PC-9 (cell line): ENCODE measurements at regions not wholly inside any gene's neighbourhood (a gene's known extent, or its start where the extent isn't known, plus 50 kb on each side); places are given as distances from the start of the nearest gene placed in this dataset.
"Not testable (repeated sequence)": the region's sequence is repeated elsewhere in the genome, so short reads cannot be mapped to it uniquely, and the experiment has no call there.

Source experiments
- BruUV-seq: library from RNA; stranded (reverse); fragments of 400-500 nt; replicated peaks from 2 replicates; lab custom pipeline; 2021; lab: Mats Ljungman, UMichigan
- CTCF ChIA-PET: fragments of 300-600 bp; sonication (Branson Sonifier 250); formaldehyde crosslinking; loops from one replicate; lab custom pipeline; 2022; ENCODE audit warnings: antibody characterized with exemption; lab: Charles Lee
- POLR2A ChIA-PET: fragments of 300-600 bp; sonication (Branson Sonifier 250); formaldehyde crosslinking; loops from one replicate; lab custom pipeline; 2022; ENCODE audit warnings: antibody characterized with exemption; ENCODE audit not compliant: unreplicated experiment; lab: Charles Lee
- DNase-seq, 2 experiments: peaks; one replicate each; pipeline versions ENCODE4 v3.0.0 to v3.0.0-alpha.2; 2015 to 2022; ENCODE audit warnings: mixed read lengths in 1 of 2
- H2AFZ ChIP-seq: fragments of 200-600 bp; sonication (generic); 2 replicates; pipeline ENCODE4 v1.8.1; 2017; ENCODE audit warnings: antibody characterized with exemption
- H3F3A ChIP-seq: fragments of 200-600 bp; sonication (generic); 2 replicates; pipeline ENCODE4 v1.8.1; 2017; ENCODE audit warnings: antibody characterized with exemption, mild to moderate bottlenecking, low read depth; ENCODE audit not compliant: insufficient read depth
- H3K27ac ChIP-seq: fragments of 200-600 bp; sonication (generic); 2 replicates; pipeline ENCODE4 v1.6.1; 2016; ENCODE audit warnings: mixed run types
- H3K27me3 ChIP-seq: fragments of 200-600 bp; sonication (generic); 2 replicates; pipeline ENCODE4 v1.6.1; 2016; ENCODE audit warnings: low read depth, mixed run types; ENCODE audit not compliant: insufficient read depth
- H3K36me3 ChIP-seq: fragments of 200-600 bp; sonication (generic); 2 replicates; pipeline ENCODE4 v1.6.1; 2016; ENCODE audit warnings: low read depth, mixed run types
- H3K4me1 ChIP-seq: fragments of 200-600 bp; sonication (generic); replicated peaks from 2 replicates; pipeline ENCODE4 v1.6.1; 2016; ENCODE audit warnings: mixed run types; ENCODE audit not compliant: insufficient read depth
- H3K4me2 ChIP-seq: fragments of 200-600 bp; sonication (generic); 2 replicates; pipeline ENCODE4 v1.6.1; 2017; ENCODE audit warnings: mixed run types
- H3K4me3 ChIP-seq: fragments of 200-600 bp; sonication (generic); 2 replicates; pipeline ENCODE4 v1.6.1; 2016; ENCODE audit warnings: mixed run types
- H3K79me2 ChIP-seq: fragments of 200-600 bp; sonication (generic); 2 replicates; pipeline ENCODE4 v1.6.1; 2017; ENCODE audit warnings: low read depth, mixed run types
- H3K9me2 ChIP-seq: fragments of 200-600 bp; sonication (generic); 2 replicates; pipeline ENCODE4 v1.8.1; 2017; ENCODE audit warnings: mild to moderate bottlenecking; ENCODE audit not compliant: insufficient read depth
- H3K9me3 ChIP-seq: fragments of 200-600 bp; sonication (generic); 2 replicates; pipeline ENCODE4 v1.8.1; 2016; ENCODE audit warnings: low read depth; ENCODE audit not compliant: insufficient read depth
- H4K20me1 ChIP-seq: fragments of 200-600 bp; sonication (generic); 2 replicates; pipeline ENCODE4 v1.8.1; 2017; ENCODE audit not compliant: insufficient read depth
- EZH2 ChIP-seq: fragments of 200-600 bp; sonication (generic); IDR thresholded peaks from 2 replicates; pipeline ENCODE4 v1.8.0; 2017; ENCODE audit warnings: antibody characterized with exemption, low read depth
- intact Hi-C: fragments of 100-400 bp; cut with micrococcal nuclease; formaldehyde crosslinking; loops from one replicate; pipeline ENCODE4 v1.10.0; 2022; ENCODE audit not compliant: unreplicated experiment
- TF ChIP-seq, protein P1 (sequence below): fragments of 200-600 bp; sonication (generic); conservative IDR thresholded peaks from 2 replicates; pipeline ENCODE4 v1.6.1; 2017; ENCODE audit warnings: mixed run types, antibody characterized with exemption, mild to moderate bottlenecking, moderate library complexity

DNA sequence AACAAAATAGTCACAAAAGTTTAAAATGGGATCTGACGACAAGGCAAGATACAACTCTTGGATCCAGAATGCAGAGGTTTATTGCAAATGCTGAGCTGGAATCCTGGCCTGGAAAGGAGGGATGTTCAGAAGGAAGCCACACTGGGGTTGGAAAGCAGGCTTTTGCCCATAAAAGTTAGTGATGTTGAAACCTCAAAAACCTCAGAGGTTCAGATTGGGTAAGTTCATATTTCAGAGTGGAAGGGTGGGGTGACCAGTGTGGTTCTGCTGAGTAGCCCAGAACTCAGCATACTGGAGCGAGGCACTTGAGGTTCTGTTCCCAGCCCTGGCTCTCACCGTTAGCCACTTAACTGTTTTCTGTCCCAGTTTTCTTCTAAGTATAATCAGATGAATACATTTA is 114.0 kb upstream of the OSTN start:
- ChIA-PET CTCF (no interaction called here), POLR2A (no interaction called here)
- no peak for TF ChIP-seq EZH2
- TF ChIP-seq, protein P1, sequence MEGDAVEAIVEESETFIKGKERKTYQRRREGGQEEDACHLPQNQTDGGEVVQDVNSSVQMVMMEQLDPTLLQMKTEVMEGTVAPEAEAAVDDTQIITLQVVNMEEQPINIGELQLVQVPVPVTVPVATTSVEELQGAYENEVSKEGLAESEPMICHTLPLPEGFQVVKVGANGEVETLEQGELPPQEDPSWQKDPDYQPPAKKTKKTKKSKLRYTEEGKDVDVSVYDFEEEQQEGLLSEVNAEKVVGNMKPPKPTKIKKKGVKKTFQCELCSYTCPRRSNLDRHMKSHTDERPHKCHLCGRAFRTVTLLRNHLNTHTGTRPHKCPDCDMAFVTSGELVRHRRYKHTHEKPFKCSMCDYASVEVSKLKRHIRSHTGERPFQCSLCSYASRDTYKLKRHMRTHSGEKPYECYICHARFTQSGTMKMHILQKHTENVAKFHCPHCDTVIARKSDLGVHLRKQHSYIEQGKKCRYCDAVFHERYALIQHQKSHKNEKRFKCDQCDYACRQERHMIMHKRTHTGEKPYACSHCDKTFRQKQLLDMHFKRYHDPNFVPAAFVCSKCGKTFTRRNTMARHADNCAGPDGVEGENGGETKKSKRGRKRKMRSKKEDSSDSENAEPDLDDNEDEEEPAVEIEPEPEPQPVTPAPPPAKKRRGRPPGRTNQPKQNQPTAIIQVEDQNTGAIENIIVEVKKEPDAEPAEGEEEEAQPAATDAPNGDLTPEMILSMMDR, result no peak
- H3K27me3 ChIP-seq, result no peaks in the 10 kb centered on the region
- no peaks in the 10 kb centered on the region for H4K20me1 ChIP-seq
- DNase-seq, result no peak
- H3K27ac ChIP-seq, result no peak overlapping the region
- H3K4me3 ChIP-seq, result no peak overlapping the region
- H3F3A ChIP-seq, result no peaks in the 10 kb centered on the region
- no peaks in the 10 kb centered on the region for H3K79me2 ChIP-seq
- H2AFZ ChIP-seq, result no peak overlapping the region
- no peaks in the 10 kb centered on the region for H3K9me3 ChIP-seq
- no peaks in the 10 kb centered on the region for H3K36me3 ChIP-seq
- H3K4me1 ChIP-seq, result no peaks in the 10 kb centered on the region
- no peaks in the 10 kb centered on the region; the same call in 1 of the 2 replicates for H3K9me2 ChIP-seq
- no peak overlapping the region for H3K4me2 ChIP-seq
- no TSS peak for BruUV-seq
- intact Hi-C loops, result no loop called here

GRCh38 chr3:191078913-191079312 is 120.1 kb upstream of the OSTN start:
- H3K4me2 ChIP-seq, H3K9me3 ChIP-seq, CTCF ChIA-PET, H3K4me3 ChIP-seq, H3K4me1 ChIP-seq, H3F3A ChIP-seq, H4K20me1 ChIP-seq, POLR2A ChIA-PET, H3K27me3 ChIP-seq, H3K9me2 ChIP-seq, H3K79me2 ChIP-seq, H2AFZ ChIP-seq, H3K36me3 ChIP-seq, H3K27ac ChIP-seq, BruUV-seq: not testable (repeated sequence)
- DNase-seq, result peak in 1 of 2 experiments; percentile 27
- intact Hi-C loops, result loop anchor here (1.0 kb wide), 1 partner anchor 30 kb away; no protein-coding TSS in a partner anchor

DNA sequence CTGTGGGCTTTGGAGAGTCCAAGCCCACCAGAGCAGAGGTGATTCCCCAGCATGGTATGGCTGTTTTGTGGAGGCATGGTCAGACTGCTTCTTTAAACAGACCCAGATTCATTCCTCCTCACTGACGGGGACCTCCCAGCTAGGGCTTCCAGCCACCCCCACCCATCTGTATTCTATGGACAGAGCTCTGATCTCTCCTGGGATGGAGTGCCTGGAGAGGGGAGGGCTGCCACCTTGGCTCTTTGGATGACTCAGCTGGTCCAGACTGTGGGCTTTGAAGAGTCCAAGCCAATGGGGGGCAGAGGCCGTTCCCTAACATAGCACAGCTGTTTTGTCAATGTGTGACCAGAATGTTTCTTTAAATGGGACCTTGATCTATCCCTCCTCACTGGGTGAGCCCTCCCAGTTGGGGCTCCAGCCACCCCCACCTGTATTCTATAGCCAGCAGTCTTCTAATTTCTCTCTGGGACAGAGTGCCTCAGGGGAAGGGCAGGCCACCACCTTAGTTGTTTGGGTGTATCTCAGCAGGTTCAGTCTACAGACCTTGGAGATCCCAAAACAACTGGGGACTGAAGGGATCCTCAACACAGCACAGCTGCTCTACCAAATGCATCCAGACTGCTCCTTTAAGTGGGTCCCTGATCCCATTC is 122.0 kb upstream of the OSTN start:
- no peak overlapping the region for H3K4me2 ChIP-seq
- no peaks in the 10 kb centered on the region for H4K20me1 ChIP-seq
- ChIA-PET POLR2A (no interaction called here), CTCF (no interaction called here)
- H3K36me3 ChIP-seq, result no peaks in the 10 kb centered on the region
- H3K27me3 ChIP-seq, result no peaks in the 10 kb centered on the region
- DNase-seq, result no peak
- TF ChIP-seq, protein P1, result no peak
- no peak for TF ChIP-seq EZH2
- H3K79me2 ChIP-seq, result no peaks in the 10 kb centered on the region
- BruUV-seq, result no TSS peak
- no peak overlapping the region for H2AFZ ChIP-seq
- H3K4me3 ChIP-seq, result no peak overlapping the region
- no peaks in the 10 kb centered on the region; the same call in 1 of the 2 replicates for H3K9me2 ChIP-seq
- H3K9me3 ChIP-seq, result peaks cover 4% of the 10 kb centered on the region; the same call in 1 of the 2 replicates
- no peak overlapping the region for H3K27ac ChIP-seq
- H3K4me1 ChIP-seq, result no peaks in the 10 kb centered on the region
- intact Hi-C loops, result no loop called here
- no peaks in the 10 kb centered on the region for H3F3A ChIP-seq

GRCh38 chr3:191074511-191074910 is 124.5 kb upstream of the OSTN start:
- Histone ChIP-seq H3K79me2 (no peaks in the 10 kb centered on the region), H3K27me3 (no peaks in the 10 kb centered on the region), H4K20me1 (no peaks in the 10 kb centered on the region), H3K27ac (no peak overlapping the region), H2AFZ (no peak overlapping the region), H3K36me3 (no peaks in the 10 kb centered on the region), H3F3A (no peaks in the 10 kb centered on the region), H3K9me3 (peaks cover 4% of the 10 kb centered on the region; the same call in 1 of the 2 replicates), H3K4me1 (no peaks in the 10 kb centered on the region), H3K9me2 (no peaks in the 10 kb centered on the region), H3K4me3 (no peak overlapping the region), H3K4me2 (no peak overlapping the region)
- ChIA-PET POLR2A (no interaction called here), CTCF (no interaction called here)
- no peak for DNase-seq
- intact Hi-C loops, result no loop called here
- BruUV-seq, result no TSS peak
- TF ChIP-seq, protein P1, result no peak
- TF ChIP-seq EZH2, result no peak
